Activated T-cell treated with anti-CD3 and anti-CD28 coated beads, Interleukin-2, amount 50 U/mL, for 24 hours (primary cell): ENCODE measurements at regions not wholly inside any gene's neighbourhood (a gene's known extent, or its start where the extent isn't known, plus 50 kb on each side); places are given as distances from the start of the nearest gene placed in this dataset.

ENCODE experiments used
- DNase-seq: peaks from one replicate; pipeline ENCODE4 v3.0.0-alpha.2; 2020
- H3K27ac Mint-ChIP-seq: 2 replicates; pipeline ENCODE4 v1.8.0; 2020; ENCODE audit warnings: mild to moderate bottlenecking, mixed read lengths
- H3K27me3 Mint-ChIP-seq: 2 replicates; pipeline ENCODE4 v1.8.0; 2020; ENCODE audit warnings: mixed read lengths
- H3K36me3 Mint-ChIP-seq: 2 replicates; pipeline ENCODE4 v1.8.0; 2020; ENCODE audit warnings: low read depth, mixed read lengths
- H3K4me1 Mint-ChIP-seq: 2 replicates; pipeline ENCODE4 v1.8.0; 2020; ENCODE audit warnings: low read depth, mixed read lengths
- H3K4me3 Mint-ChIP-seq: 2 replicates; pipeline ENCODE4 v1.8.0; 2020; ENCODE audit warnings: mild to moderate bottlenecking, moderate library complexity, mixed read lengths
- H3K9me3 Mint-ChIP-seq: 2 replicates; pipeline ENCODE4 v1.8.0; 2020; ENCODE audit warnings: mixed read lengths

DNA sequence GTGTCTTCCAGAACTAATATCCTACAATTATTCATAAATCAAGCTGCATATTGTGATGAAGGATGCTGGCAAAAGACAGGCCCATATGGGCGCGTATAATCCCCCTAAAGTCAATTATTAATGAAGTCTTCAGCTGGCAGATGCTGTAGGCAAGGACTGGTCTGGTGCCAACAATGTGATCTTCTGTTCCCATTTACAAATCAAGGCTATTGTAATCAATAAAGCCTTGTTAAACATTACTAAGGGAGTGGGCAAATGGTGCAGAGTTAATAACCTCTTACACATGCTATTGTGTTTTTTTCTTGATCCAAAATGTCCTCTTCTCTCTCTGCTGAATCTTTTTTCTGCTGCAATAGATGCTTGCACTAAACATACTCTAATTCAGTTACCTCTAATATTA, 119.0 kb downstream of the ALDH8A1 start:
- Mint-ChIP-seq H3K36me3 (no peaks in the 10 kb centered on the region), H3K4me1 (no peaks in the 10 kb centered on the region), H3K27me3 (no peaks in the 10 kb centered on the region), H3K9me3 (no peaks in the 10 kb centered on the region), H3K4me3 (no peak overlapping the region), H3K27ac (no peak overlapping the region)
- no peak for DNase-seq

DNA sequence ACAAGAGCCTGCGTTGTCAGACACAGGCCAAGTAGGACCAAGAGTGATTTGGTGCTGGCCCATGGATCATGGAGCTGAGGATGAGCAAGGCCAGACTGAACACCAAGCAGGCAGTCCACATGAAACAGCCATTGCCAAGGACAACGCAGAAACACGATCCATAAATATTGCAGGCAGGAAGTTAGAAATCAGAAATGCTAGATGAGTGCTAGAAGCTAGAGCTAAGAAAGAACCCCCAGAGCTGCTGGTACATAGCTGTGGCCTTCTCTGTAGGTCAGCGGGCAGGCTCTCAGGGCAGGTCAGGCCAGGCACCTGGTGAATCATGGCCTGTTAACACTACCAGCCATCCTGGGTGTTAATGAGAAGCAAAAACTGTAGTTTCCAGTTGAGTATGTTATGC, 119.7 kb downstream of the ALDH8A1 start:
- Mint-ChIP-seq H3K27me3 (no peaks in the 10 kb centered on the region), H3K9me3 (no peaks in the 10 kb centered on the region), H3K4me1 (no peaks in the 10 kb centered on the region), H3K27ac (no peak overlapping the region), H3K4me3 (no peak overlapping the region), H3K36me3 (no peaks in the 10 kb centered on the region)
- no peak for DNase-seq

GRCh38 chr6:134828641-134829040, 121.3 kb downstream of the ALDH8A1 start:
- Mint-ChIP-seq H3K4me3 (no peak overlapping the region), H3K36me3 (no peaks in the 10 kb centered on the region), H3K4me1 (no peaks in the 10 kb centered on the region), H3K27me3 (peaks cover 1% of the 10 kb centered on the region), H3K27ac (no peak overlapping the region), H3K9me3 (no peaks in the 10 kb centered on the region)
- no peak for DNase-seq

GRCh38 chr6:134826889-134827737, 122.8 kb downstream of the ALDH8A1 start:
- H3K9me3 Mint-ChIP-seq, result no peaks in the 10 kb centered on the region
- no peak overlapping the region for H3K27ac Mint-ChIP-seq
- no peak for DNase-seq
- peaks cover 2% of the 10 kb centered on the region for H3K27me3 Mint-ChIP-seq
- H3K4me3 Mint-ChIP-seq, result no peak overlapping the region
- H3K4me1 Mint-ChIP-seq, result peaks cover 4% of the 10 kb centered on the region
- H3K36me3 Mint-ChIP-seq, result no peaks in the 10 kb centered on the region

GRCh38 chr6:134823710-134824034, 126.2 kb downstream of the ALDH8A1 start:
- H3K27ac Mint-ChIP-seq, result no peak overlapping the region
- no peaks in the 10 kb centered on the region for H3K9me3 Mint-ChIP-seq
- DNase-seq, result no peak
- no peak overlapping the region for H3K4me3 Mint-ChIP-seq
- peaks cover 5% of the 10 kb centered on the region for H3K4me1 Mint-ChIP-seq
- peaks cover 2% of the 10 kb centered on the region for H3K27me3 Mint-ChIP-seq
- H3K36me3 Mint-ChIP-seq, result no peaks in the 10 kb centered on the region

GRCh38 chr6:134822920-134823709, 126.8 kb downstream of the ALDH8A1 start:
- Mint-ChIP-seq H3K27ac (no peak overlapping the region), H3K9me3 (no peaks in the 10 kb centered on the region), H3K4me3 (no peak overlapping the region), H3K27me3 (peaks cover 2% of the 10 kb centered on the region), H3K36me3 (no peaks in the 10 kb centered on the region), H3K4me1 (peaks cover 5% of the 10 kb centered on the region)
- DNase-seq, result peak; percentile 41

- no peak overlapping the region for H3K27ac Mint-ChIP-seq
- no peaks in the 10 kb centered on the region for H3K9me3 Mint-ChIP-seq
Observed at GRCh38 chr6:134821928-134822864, 127.7 kb downstream of the ALDH8A1 start.

DNA sequence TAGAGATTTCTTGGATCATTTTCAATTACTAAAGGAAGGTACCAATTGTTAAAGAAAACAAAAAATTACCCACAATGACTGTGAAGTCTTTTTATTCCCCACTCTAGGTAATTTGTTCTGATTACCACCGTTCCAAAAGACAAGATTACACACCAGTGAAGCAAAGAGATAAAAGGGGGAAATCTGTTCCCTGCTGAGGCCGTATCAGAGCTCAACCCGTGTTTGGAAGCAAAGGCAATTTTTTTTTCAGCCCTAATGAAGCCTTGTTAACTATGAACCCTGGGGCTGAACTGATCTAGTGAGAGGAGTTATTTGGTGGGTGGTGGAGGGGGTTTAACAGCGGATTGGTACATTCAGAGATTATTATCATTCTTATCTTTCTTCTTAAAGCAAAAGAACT, 128.5 kb downstream of the ALDH8A1 start:
- Mint-ChIP-seq H3K9me3 (no peaks in the 10 kb centered on the region), H3K4me1 (peaks cover 5% of the 10 kb centered on the region), H3K36me3 (no peaks in the 10 kb centered on the region), H3K4me3 (no peak overlapping the region), H3K27ac (no peak overlapping the region), H3K27me3 (peaks cover 2% of the 10 kb centered on the region)
- DNase-seq, result no peak

More at GRCh38 chr6:134821928-134822864, 127.7 kb downstream of the ALDH8A1 start:
- no peaks in the 10 kb centered on the region for H3K36me3 Mint-ChIP-seq
- H3K4me3 Mint-ChIP-seq, result no peak overlapping the region
- peaks cover 5% of the 10 kb centered on the region for H3K4me1 Mint-ChIP-seq
- peaks cover 2% of the 10 kb centered on the region for H3K27me3 Mint-ChIP-seq
- DNase-seq, result no peak

GRCh38 chr6:134819863-134820800, 129.8 kb downstream of the ALDH8A1 start:
- Mint-ChIP-seq H3K36me3 (no peaks in the 10 kb centered on the region), H3K27me3 (peaks cover 2% of the 10 kb centered on the region), H3K4me3 (no peak overlapping the region), H3K27ac (no peak overlapping the region), H3K4me1 (peaks cover 5% of the 10 kb centered on the region), H3K9me3 (no peaks in the 10 kb centered on the region)
- DNase-seq, result no peak

GRCh38 chr6:134819236-134819635, 130.7 kb downstream of the ALDH8A1 start:
- Mint-ChIP-seq H3K36me3 (no peaks in the 10 kb centered on the region), H3K4me3 (no peak overlapping the region), H3K27ac (no peak overlapping the region), H3K4me1 (peaks cover 5% of the 10 kb centered on the region), H3K9me3 (no peaks in the 10 kb centered on the region), H3K27me3 (peaks cover 2% of the 10 kb centered on the region)
- no peak for DNase-seq

GRCh38 chr6:134817448-134817847, 132.5 kb downstream of the ALDH8A1 start:
- no peaks in the 10 kb centered on the region for H3K9me3 Mint-ChIP-seq
- no peak overlapping the region for H3K27ac Mint-ChIP-seq
- no peaks in the 10 kb centered on the region for H3K36me3 Mint-ChIP-seq
- DNase-seq, result no peak
- no peak overlapping the region for H3K4me3 Mint-ChIP-seq
- H3K4me1 Mint-ChIP-seq, result peaks cover 2% of the 10 kb centered on the region
- no peaks in the 10 kb centered on the region for H3K27me3 Mint-ChIP-seq

GRCh38 chr6:134816780-134817179, 133.1 kb downstream of the ALDH8A1 start:
- Mint-ChIP-seq H3K36me3 (no peaks in the 10 kb centered on the region), H3K9me3 (no peaks in the 10 kb centered on the region), H3K27ac (no peak overlapping the region), H3K4me1 (peaks cover 2% of the 10 kb centered on the region), H3K4me3 (no peak overlapping the region), H3K27me3 (no peaks in the 10 kb centered on the region)
- no peak for DNase-seq

DNA sequence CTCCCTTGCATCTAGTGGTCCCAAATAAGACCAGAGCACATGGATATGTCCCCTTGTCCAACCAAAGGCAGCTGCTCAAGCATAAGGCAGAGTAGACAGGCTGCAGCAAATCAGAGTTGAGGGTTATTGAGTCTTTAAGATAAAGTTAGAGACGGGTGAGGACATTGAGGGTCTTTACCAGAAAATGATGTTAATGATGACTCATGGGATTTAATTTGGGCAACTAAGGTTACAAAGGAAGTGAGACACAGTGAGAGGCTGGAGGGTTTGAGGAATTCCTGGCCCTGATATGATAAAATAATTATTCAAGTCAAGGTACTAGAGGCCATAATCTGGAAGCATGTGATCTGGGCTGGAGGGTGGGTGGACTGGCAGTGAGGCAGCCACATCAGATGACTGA, 133.6 kb downstream of the ALDH8A1 start:
- H3K4me1 Mint-ChIP-seq, result peaks cover 2% of the 10 kb centered on the region
- H3K27ac Mint-ChIP-seq, result no peak overlapping the region
- H3K36me3 Mint-ChIP-seq, result no peaks in the 10 kb centered on the region
- H3K27me3 Mint-ChIP-seq, result no peaks in the 10 kb centered on the region
- DNase-seq, result no peak
- H3K4me3 Mint-ChIP-seq, result no peak overlapping the region
- H3K9me3 Mint-ChIP-seq, result no peaks in the 10 kb centered on the region
